Effector memory CD8-positive, alpha-beta T cell (primary cell): ENCODE measurements at regions not wholly inside any gene's neighbourhood (a gene's known extent, or its start where the extent isn't known, plus 50 kb on each side); places are given as distances from the start of the nearest gene placed in this dataset.
A peak's percentile ranks its signal among the peaks of the same experiment; 100 is the strongest.

Source experiments
- ATAC-seq: fragments of 150-1000 bp; cut with Tn5 transposase; replicated peaks from 2 replicates; pipeline ENCODE4 v1.10.0; 2021; ENCODE audit warnings: mild to moderate bottlenecking, moderate library complexity
- DNase-seq, 3 experiments: peaks; one replicate each; pipeline ENCODE4 v3.0.0; 2021
- H3K27ac Mint-ChIP-seq, 2 donors: one replicate each; pipeline ENCODE4 v1.8.0; 2022; ENCODE audit warnings: mild to moderate bottlenecking in 2 of 2, mixed read lengths in 2 of 2, moderate library complexity in 2 of 2
- H3K27me3 Mint-ChIP-seq, 2 donors: one replicate each; pipeline ENCODE4 v1.8.0; 2022; ENCODE audit warnings: mixed read lengths in 2 of 2
- H3K36me3 Mint-ChIP-seq: one replicate; pipeline ENCODE4 v1.8.0; 2022; ENCODE audit warnings: mild to moderate bottlenecking, moderate library complexity, mixed read lengths; ENCODE audit not compliant: insufficient read depth
- H3K4me1 Mint-ChIP-seq, 2 donors: one replicate each; pipeline ENCODE4 v1.8.0; 2022; ENCODE audit warnings: low read depth in 2 of 2, mixed read lengths in 2 of 2
- H3K4me3 Mint-ChIP-seq, 2 donors: one replicate each; pipeline ENCODE4 v1.8.0; 2022; ENCODE audit warnings: mild to moderate bottlenecking in 2 of 2, mixed read lengths in 2 of 2, moderate library complexity in 2 of 2
- H3K9me3 Mint-ChIP-seq, 2 donors: one replicate each; pipeline ENCODE4 v1.8.0; 2022; ENCODE audit warnings: mixed read lengths in 2 of 2

- Mint-ChIP-seq H3K27me3 (peaks cover 16 to 18% of the 10 kb centered on the region in 2 donors), H3K4me3 (no peak overlapping the region), H3K4me1 (no peaks in the 10 kb centered on the region), H3K36me3 (no peaks in the 10 kb centered on the region), H3K9me3 (no peaks in the 10 kb centered on the region), H3K27ac (no peak overlapping the region)
- ATAC-seq (no peak), DNase-seq (no peak)
Measured at GRCh38 chr1:5751163-5751540, 241.1 kb downstream of the NPHP4 start.

DNA sequence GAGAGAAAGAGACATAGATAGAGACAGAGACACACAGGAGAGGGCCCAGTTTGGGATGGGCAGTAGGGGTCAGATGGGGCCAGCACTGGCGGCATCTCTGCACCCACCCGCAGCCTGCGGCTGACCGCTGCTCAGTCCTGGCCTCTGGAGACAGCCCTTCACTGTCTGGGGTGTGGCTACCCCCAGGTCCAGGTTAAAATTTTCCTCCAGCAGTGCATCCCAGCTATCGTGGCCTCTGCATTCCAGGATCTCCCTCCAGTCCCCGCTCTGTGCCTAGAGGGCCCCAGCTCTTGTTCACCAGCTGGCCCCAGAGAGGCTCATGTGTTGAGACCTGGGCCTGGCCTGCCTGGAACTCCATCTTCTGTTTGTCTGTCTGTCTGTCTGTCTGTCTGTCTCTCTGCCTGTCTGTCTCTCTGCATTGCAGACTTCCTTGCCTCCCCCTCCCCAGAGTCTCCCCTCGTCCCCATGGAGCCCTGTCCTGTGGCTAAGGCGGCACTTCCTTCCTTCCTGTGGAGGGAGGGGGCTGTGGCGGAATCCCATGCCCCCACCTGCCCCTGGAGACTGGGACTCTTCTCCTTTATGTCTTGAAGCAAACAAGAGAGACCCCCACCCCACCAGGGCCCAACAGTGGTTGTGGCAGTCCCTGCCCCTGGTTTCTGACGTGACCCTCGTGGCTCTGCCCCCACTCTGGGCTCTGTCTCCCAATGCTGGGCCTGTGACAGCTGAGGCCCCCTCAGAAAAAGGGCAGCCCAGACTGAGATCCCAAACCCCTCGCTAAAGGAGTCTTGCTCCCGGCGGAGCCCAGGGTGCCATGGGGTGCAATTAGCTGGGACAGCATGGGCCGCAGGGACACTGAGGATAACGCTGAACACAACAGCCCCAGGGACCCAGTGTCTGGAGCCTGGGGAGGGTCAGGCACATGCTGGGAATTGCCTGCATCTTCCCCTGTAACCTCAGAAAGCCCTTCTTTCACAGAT is 241.8 kb downstream of the NPHP4 start:
- Mint-ChIP-seq H3K36me3 (no peaks in the 10 kb centered on the region), H3K27me3 (peaks cover 11 to 18% of the 10 kb centered on the region in 2 donors), H3K27ac (no peak overlapping the region), H3K9me3 (no peaks in the 10 kb centered on the region), H3K4me3 (no peak overlapping the region), H3K4me1 (no peaks in the 10 kb centered on the region)
- ATAC-seq (no peak), DNase-seq (no peak)

- no peaks in the 10 kb centered on the region for H3K4me1 Mint-ChIP-seq
Measured at GRCh38 chr1:5748286-5749225, 243.7 kb downstream of the NPHP4 start.

DNA sequence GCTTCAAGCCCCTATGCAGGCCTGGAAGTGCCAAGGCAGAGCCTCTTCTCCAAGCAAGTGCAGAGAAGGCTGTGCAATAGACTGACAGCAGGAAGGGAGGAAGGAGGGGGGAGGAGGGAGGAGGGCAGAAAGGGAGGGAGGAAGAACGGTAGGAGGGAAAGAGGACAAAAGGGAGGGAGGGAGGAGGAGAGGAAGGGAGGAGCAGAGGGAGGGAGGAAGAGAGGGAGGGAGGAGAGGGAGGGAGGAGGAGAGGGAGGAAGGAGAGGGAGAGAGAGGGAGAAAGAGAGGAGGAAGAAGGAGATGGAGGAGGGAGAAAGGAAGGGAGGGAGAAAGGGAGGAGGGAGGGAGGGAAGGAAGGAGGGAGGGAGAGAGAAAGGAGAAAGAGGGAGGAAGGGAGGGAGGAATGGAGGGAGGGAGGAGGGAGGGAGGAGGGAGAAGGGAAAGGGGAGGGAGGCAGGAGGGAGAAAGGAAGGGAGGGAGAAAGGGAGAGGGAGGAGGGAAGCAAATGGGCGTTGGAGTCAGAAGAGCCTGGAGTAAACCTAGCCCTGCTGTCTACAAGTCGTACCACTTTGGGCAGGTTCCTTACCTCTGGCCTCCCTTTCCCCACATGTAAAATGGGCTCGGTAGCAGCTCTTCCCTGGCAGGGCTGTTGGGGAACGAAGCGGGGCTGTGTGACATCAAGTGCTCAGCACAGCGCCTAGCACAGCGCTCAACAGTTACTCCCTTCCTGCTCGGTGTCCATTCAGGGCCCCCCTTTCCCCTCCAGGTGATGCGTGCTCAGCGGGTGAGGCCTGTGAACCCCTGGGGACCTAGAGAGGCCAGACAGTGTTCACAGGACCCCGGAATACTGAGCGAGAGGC is 244.6 kb downstream of the NPHP4 start:
- Mint-ChIP-seq H3K9me3 (no peaks in the 10 kb centered on the region), H3K27me3 (peaks cover 11 to 13% of the 10 kb centered on the region in 2 donors), H3K36me3 (no peaks in the 10 kb centered on the region), H3K4me3 (no peak overlapping the region), H3K4me1 (peaks cover 0 to under 1% of the 10 kb centered on the region in 2 donors), H3K27ac (no peak overlapping the region)
- ATAC-seq (no peak), DNase-seq (no peak)

More at GRCh38 chr1:5748286-5749225, 243.7 kb downstream of the NPHP4 start:
- no peak for DNase-seq
- H3K36me3 Mint-ChIP-seq: no peaks in the 10 kb centered on the region
- H3K27me3 Mint-ChIP-seq: peaks cover 11% of the 10 kb centered on the region in 2 donors
- H3K9me3 Mint-ChIP-seq: no peaks in the 10 kb centered on the region
- no peak for ATAC-seq
- no peak overlapping the region for H3K4me3 Mint-ChIP-seq
- H3K27ac Mint-ChIP-seq: no peak overlapping the region

DNA sequence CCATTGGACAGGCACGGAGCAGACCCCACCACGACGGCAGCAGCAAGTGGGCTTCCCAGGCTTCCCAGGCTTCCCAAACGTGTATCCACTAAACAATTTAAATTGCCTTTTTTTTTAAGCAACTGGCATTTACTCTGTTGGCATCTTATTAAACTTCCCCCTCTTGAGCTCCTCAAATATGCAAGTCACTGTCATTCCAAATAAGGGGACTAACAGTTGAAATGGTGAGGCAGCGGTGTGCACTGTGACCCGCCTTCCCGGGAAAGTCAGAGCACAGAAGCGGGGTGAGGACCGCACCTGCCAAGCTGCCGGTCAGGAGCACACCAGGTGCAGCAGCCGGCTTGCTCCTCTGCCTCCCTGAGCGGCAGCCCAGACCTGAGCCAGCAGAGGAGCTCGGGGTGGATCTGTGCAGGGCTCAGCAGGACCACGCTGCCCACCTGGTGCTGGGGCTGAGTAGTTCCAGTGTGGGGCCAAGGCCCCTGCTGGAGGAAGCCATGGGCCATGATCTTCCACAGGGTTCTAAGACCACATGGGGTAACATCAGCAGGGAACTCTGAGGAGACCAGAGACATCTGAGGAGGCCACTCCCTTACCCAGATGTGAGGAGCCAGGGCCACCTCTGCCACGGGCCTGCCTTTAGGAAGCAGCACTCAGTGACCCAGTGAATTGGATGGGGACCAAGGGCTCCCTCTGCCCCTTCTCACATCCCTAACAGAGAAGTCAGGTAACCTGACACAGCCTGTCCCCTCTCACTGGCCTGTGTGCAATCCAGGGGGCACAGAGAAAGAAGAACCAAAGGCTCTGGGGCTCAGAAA is 245.4 kb downstream of the NPHP4 start:
- H3K9me3 Mint-ChIP-seq: no peaks in the 10 kb centered on the region
- peaks cover 11 to 17% of the 10 kb centered on the region in 2 donors for H3K27me3 Mint-ChIP-seq
- no peak for ATAC-seq
- no peak overlapping the region for H3K4me3 Mint-ChIP-seq
- peaks cover 0 to 5% of the 10 kb centered on the region in 2 donors for H3K4me1 Mint-ChIP-seq
- no peak for DNase-seq
- H3K36me3 Mint-ChIP-seq: no peaks in the 10 kb centered on the region
- no peak overlapping the region for H3K27ac Mint-ChIP-seq

- ATAC-seq: peak; percentile 67
- Mint-ChIP-seq H3K36me3 (no peaks in the 10 kb centered on the region), H3K9me3 (no peaks in the 10 kb centered on the region), H3K4me3 (no peak overlapping the region), H3K27me3 (peaks cover 11 to 17% of the 10 kb centered on the region in 2 donors), H3K27ac (no peak overlapping the region), H3K4me1 (peaks cover 0 to 5% of the 10 kb centered on the region in 2 donors)
- DNase-seq: peak; percentile 50 to 61 (median 57)
Measured at GRCh38 chr1:5745800-5746610, 246.2 kb downstream of the NPHP4 start.

DNA sequence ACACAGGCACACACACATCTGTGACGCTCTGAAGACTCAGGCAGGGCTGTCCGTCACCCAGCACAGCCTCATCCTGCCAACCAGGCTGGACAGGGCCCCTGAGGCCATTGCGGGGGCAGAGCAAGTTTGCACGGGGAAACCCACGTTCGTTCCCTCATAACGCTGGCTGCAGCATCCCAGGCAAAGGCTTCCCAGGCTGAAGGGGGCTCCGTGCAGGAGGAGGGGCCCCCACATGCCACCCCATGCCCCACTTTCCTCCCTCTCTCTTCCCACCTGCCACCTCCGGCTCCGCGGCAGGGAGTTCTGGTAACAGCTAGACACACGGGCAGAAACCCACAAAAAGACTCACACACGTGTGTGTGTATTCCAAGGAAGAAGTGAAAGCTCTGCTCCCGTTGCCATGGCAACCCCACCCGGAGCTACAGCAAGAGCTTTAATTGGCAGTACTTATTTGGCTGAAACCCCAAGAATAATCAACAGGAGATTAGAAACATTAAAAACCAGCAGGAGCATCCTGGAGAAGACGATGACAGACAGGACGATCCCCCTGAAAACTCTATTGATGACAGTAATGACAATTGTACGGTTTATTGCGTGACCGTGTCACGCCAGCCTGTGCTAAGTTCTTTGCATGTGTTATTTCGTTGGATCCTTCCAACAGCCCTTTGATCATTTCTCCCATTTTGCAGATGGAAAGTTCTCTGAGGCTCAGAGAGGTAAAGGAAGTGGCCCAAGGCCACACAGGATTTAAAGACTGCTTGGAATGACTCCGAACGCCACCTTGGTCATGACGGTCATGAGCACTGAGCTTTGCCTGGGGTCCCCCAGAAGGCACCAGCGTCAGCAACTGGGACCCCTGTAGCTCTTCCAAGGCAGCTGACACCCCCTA is 247.1 kb downstream of the NPHP4 start:
- Mint-ChIP-seq H3K27me3 (peaks cover 11 to 17% of the 10 kb centered on the region in 2 donors), H3K9me3 (no peaks in the 10 kb centered on the region), H3K36me3 (no peaks in the 10 kb centered on the region), H3K4me3 (no peak overlapping the region), H3K27ac (no peak overlapping the region), H3K4me1 (peaks cover 0 to 5% of the 10 kb centered on the region in 2 donors)
- ATAC-seq (no peak), DNase-seq (no peak)

DNA sequence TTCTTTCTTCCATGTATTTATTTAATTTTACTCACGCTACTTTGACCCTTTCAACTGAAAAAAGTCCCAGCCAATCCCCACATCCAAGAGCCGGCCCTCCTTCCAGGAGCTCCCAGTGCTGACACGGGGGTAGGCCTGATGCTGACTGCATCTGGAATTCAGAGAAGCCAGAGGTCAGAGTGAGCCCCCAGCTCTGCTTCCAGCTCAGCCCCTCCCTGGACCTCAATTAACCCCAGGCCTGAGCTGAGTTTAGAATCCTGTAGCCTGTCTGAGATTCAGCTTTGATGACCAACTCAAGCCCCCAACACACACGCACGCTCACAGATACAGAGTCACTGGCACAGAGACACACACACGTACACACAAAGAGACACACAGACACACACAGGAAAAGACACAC is 247.9 kb downstream of the NPHP4 start:
- Mint-ChIP-seq H3K4me1 (peaks cover 4 to 11% of the 10 kb centered on the region in 2 donors), H3K27me3 (peaks cover 9 to 11% of the 10 kb centered on the region in 2 donors), H3K4me3 (no peak overlapping the region), H3K27ac (no peak overlapping the region), H3K36me3 (no peaks in the 10 kb centered on the region), H3K9me3 (no peaks in the 10 kb centered on the region)
- DNase-seq (no peak), ATAC-seq (no peak)

DNA sequence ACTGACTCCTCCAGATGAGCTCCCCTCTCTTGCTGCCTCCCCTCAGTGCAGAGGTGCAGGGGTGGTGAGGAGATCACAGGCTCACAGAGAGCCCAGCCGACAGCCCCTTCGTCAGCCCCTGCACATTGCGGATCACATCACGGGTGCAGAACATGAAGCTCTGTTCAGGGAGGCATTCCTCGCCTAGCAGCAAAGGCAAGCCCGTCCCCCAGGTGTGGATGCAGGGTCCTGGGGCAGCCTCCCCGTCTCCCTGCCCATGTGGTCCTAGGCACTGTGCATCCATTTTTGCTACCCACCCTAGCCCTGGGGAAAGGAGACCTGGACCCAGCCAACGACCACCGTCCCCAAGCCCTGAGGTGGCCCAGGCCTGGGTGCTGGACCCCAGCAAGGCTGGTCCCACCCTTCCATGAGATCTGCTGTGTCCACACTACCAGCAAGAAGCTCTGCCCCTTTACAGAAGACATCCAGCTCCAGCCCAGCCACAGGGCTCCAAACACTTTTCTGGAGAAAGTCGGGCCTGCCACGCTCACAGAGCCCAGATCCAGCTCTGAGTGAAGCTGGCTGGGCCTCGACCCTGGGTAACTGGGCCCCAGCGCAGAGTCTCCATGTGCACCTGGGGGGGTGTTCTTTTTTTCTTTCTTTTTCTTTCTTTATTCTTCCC is 248.7 kb downstream of the NPHP4 start:
- no peak overlapping the region for H3K27ac Mint-ChIP-seq

GRCh38 chr1:5742801-5743200 is 249.4 kb downstream of the NPHP4 start:
- Mint-ChIP-seq H3K36me3 (no peaks in the 10 kb centered on the region), H3K9me3 (no peaks in the 10 kb centered on the region), H3K27me3 (peaks cover 7 to 11% of the 10 kb centered on the region in 2 donors), H3K4me1 (peaks cover 4 to 12% of the 10 kb centered on the region in 2 donors), H3K4me3 (no peak overlapping the region), H3K27ac (no peak overlapping the region)
- ATAC-seq (no peak), DNase-seq (no peak)

More for the DNA sequence above, 248.7 kb downstream of the NPHP4 start:
- no peaks in the 10 kb centered on the region for H3K36me3 Mint-ChIP-seq
- H3K4me1 Mint-ChIP-seq: peaks cover 4 to 12% of the 10 kb centered on the region in 2 donors
- DNase-seq: no peak
- no peak for ATAC-seq
- no peaks in the 10 kb centered on the region for H3K9me3 Mint-ChIP-seq
- no peak overlapping the region for H3K4me3 Mint-ChIP-seq
- peaks cover 7 to 11% of the 10 kb centered on the region in 2 donors for H3K27me3 Mint-ChIP-seq
